ENCODE measurements at regions not wholly inside any gene's neighbourhood (a gene's known extent, or its start where the extent isn't known, plus 50 kb on each side); places are given as distances from the start of the nearest gene placed in this dataset.

- Histone ChIP-seq H3K27ac (no peak overlapping the region), H3K27me3 (no peaks in the 10 kb centered on the region), H3K9me3 (peaks cover 0 to 1% of the 10 kb centered on the region in 2 donors), H3K36me3 (no peaks in the 10 kb centered on the region), H3K4me1 (no peaks in the 10 kb centered on the region), H3K4me3 (no peak overlapping the region)
- intact Hi-C loops (cut with DNase I), result no loop called here
- ATAC-seq (no peak), DNase-seq (no peak)
- no peak for TF ChIP-seq CTCF (IDR thresholded peaks at IDR 0.05)
Measured at GRCh38 chr2:139403948-139404347, 623.8 kb upstream of the NXPH2 start.

GRCh38 chr2:139394801-139395200, 614.6 kb upstream of the NXPH2 start:
- no peak for DNase-seq
- Histone ChIP-seq H3K9me3 (no peaks in the 10 kb centered on the region), H3K4me1 (no peaks in the 10 kb centered on the region), H3K27ac (no peak overlapping the region), H3K27me3 (no peaks in the 10 kb centered on the region), H3K4me3 (no peak overlapping the region), H3K36me3 (no peaks in the 10 kb centered on the region)
- no peak for ATAC-seq
- no peak for TF ChIP-seq CTCF (IDR thresholded peaks at IDR 0.05)
- intact Hi-C loops (cut with DNase I), result no loop called here

GRCh38 chr2:139389391-139389790, 609.2 kb upstream of the NXPH2 start:
- intact Hi-C loops (cut with DNase I), result no loop called here
- no peak for TF ChIP-seq CTCF (IDR thresholded peaks at IDR 0.05)
- Histone ChIP-seq H3K9me3 (no peaks in the 10 kb centered on the region), H3K27ac (no peak overlapping the region), H3K36me3 (no peaks in the 10 kb centered on the region), H3K4me3 (no peak overlapping the region), H3K27me3 (no peaks in the 10 kb centered on the region), H3K4me1 (no peaks in the 10 kb centered on the region)
- ATAC-seq (no peak), DNase-seq (no peak)

- H3K4me3 ChIP-seq, result no peak overlapping the region
- H3K27me3 ChIP-seq, result no peaks in the 10 kb centered on the region
- intact Hi-C loops (cut with DNase I), result no loop called here
- ATAC-seq (no peak), DNase-seq (no peak)
- no peaks in the 10 kb centered on the region for H3K9me3 ChIP-seq
- TF ChIP-seq CTCF (IDR thresholded peaks at IDR 0.05), result no peak
- H3K36me3 ChIP-seq, result no peaks in the 10 kb centered on the region
- no peak overlapping the region for H3K27ac ChIP-seq
- no peaks in the 10 kb centered on the region for H3K4me1 ChIP-seq
Measured at GRCh38 chr2:139386401-139386800, 606.2 kb upstream of the NXPH2 start.

GRCh38 chr2:139383532-139383931, 603.3 kb upstream of the NXPH2 start:
- Histone ChIP-seq H3K4me1 (no peaks in the 10 kb centered on the region), H3K27ac (no peak overlapping the region), H3K27me3 (no peaks in the 10 kb centered on the region), H3K4me3 (no peak overlapping the region), H3K36me3 (no peaks in the 10 kb centered on the region), H3K9me3 (no peaks in the 10 kb centered on the region)
- intact Hi-C loops (cut with DNase I), result no loop called here
- DNase-seq, result no peak
- no peak for ATAC-seq
- TF ChIP-seq CTCF (IDR thresholded peaks at IDR 0.05), result no peak
